ENCODE measurements at regions not wholly inside any gene's neighbourhood (a gene's known extent, or its start where the extent isn't known, plus 50 kb on each side); places are given as distances from the start of the nearest gene placed in this dataset.

- TF ChIP-seq POLR2A (IDR thresholded peaks at IDR 0.05; ENCODE audit: low read length) (no peak), GATA1 (IDR thresholded peaks at IDR 0.05; ENCODE audit: low read depth, low read length) (no peak)
Observed at GRCh38 chr10:6787091-6787490, 207.0 kb upstream of the PRKCQ start.

All from erythroblast (primary cell).